ENCODE measurements at regions not wholly inside any gene's neighbourhood (a gene's known extent, or its start where the extent isn't known, plus 50 kb on each side); places are given as distances from the start of the nearest gene placed in this dataset.
"Not testable (repeated sequence)": the region's sequence is repeated elsewhere in the genome, so short reads cannot be mapped to it uniquely, and the experiment has no call there.

DNA sequence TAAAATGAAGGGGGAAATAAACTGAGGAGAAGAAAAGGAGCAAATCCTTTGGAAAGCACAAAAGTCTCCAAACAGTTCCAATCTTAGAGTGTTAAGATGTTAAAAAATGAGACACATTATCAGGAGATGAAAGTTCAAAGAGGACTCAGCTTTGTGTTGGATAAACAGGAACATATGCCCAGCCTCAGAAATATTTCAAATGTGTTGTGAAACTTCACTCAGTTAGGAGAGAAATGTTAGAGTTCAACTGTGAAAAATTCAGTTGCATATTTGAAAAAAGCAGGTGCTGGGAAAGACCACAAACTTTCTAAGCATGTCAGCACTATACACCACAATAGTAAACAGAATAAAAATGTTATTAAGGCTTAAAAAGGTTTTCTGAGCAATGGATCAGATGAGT lies 136.8 kb upstream of the PRKD1 start:
- TF ChIP-seq, protein P1, sequence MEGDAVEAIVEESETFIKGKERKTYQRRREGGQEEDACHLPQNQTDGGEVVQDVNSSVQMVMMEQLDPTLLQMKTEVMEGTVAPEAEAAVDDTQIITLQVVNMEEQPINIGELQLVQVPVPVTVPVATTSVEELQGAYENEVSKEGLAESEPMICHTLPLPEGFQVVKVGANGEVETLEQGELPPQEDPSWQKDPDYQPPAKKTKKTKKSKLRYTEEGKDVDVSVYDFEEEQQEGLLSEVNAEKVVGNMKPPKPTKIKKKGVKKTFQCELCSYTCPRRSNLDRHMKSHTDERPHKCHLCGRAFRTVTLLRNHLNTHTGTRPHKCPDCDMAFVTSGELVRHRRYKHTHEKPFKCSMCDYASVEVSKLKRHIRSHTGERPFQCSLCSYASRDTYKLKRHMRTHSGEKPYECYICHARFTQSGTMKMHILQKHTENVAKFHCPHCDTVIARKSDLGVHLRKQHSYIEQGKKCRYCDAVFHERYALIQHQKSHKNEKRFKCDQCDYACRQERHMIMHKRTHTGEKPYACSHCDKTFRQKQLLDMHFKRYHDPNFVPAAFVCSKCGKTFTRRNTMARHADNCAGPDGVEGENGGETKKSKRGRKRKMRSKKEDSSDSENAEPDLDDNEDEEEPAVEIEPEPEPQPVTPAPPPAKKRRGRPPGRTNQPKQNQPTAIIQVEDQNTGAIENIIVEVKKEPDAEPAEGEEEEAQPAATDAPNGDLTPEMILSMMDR (IDR thresholded peaks at IDR 0.05; ENCODE audit: low read depth, low read length), result no peak
- no peak for TF ChIP-seq EZH2phosphoT487 (IDR thresholded peaks at IDR 0.05; ENCODE audit: low read depth)
- Histone ChIP-seq H2AFZ (ENCODE audit: low read depth, low read length) (no peak overlapping the region), H3K27ac (ENCODE audit: low read length) (no peak overlapping the region)

DNA sequence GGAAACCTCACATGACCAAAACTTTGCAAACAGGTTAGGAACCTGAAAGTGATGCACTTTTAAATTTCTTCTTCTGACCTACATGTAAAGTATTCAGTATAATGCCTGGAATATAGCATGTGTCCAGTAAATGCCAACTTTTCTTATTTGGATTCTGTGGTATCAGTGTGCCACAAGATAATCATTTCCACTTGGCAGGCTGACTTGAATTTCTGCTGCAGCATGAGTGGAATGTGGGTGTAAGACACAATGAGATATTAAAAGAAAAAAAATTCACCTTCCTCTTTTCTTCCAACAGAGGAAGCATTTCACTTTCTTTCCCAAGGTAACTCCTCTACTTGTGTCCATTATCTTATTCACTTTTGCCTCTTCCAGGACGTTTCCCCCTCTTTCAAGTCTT lies 141.9 kb upstream of the PRKD1 start:
- Histone ChIP-seq H2AFZ (ENCODE audit: low read depth, low read length) (no peak overlapping the region), H3K27ac (ENCODE audit: low read length) (no peak overlapping the region), H4K20me1 (ENCODE audit: insufficient read depth, low read length) (no peaks in the 10 kb centered on the region), H3K4me2 (ENCODE audit: low read length) (no peak overlapping the region), H3K9me3 (ENCODE audit: insufficient read depth, low read length) (no peaks in the 10 kb centered on the region), H3K27me3 (ENCODE audit: low read depth, low read length) (no peaks in the 10 kb centered on the region), H3K36me3 (replicated peaks; ENCODE audit: low read depth, low read length) (no peaks in the 10 kb centered on the region), H3K79me2 (ENCODE audit: low read length) (no peaks in the 10 kb centered on the region), H3K4me1 (ENCODE audit: low read length) (no peaks in the 10 kb centered on the region), H3K4me3 (ENCODE audit: low read length) (no peak overlapping the region), H3K9ac (ENCODE audit: low read length) (no peak overlapping the region)
- TF ChIP-seq EZH2phosphoT487 (IDR thresholded peaks at IDR 0.05; ENCODE audit: low read depth), result no peak
- TF ChIP-seq, protein P1 (IDR thresholded peaks at IDR 0.05; ENCODE audit: low read depth, low read length), result no peak

More for the DNA sequence above, 136.8 kb upstream of the PRKD1 start:
- Histone ChIP-seq H3K9me3 (ENCODE audit: insufficient read depth, low read length) (no peaks in the 10 kb centered on the region), H3K9ac (ENCODE audit: low read length) (no peak overlapping the region), H3K4me2 (ENCODE audit: low read length) (no peak overlapping the region), H3K4me3 (ENCODE audit: low read length) (no peak overlapping the region), H3K4me1 (ENCODE audit: low read length) (no peaks in the 10 kb centered on the region), H3K36me3 (replicated peaks; ENCODE audit: low read depth, low read length) (no peaks in the 10 kb centered on the region), H4K20me1 (ENCODE audit: insufficient read depth, low read length) (no peaks in the 10 kb centered on the region), H3K79me2 (ENCODE audit: low read length) (no peaks in the 10 kb centered on the region), H3K27me3 (ENCODE audit: low read depth, low read length) (no peaks in the 10 kb centered on the region)

DNA sequence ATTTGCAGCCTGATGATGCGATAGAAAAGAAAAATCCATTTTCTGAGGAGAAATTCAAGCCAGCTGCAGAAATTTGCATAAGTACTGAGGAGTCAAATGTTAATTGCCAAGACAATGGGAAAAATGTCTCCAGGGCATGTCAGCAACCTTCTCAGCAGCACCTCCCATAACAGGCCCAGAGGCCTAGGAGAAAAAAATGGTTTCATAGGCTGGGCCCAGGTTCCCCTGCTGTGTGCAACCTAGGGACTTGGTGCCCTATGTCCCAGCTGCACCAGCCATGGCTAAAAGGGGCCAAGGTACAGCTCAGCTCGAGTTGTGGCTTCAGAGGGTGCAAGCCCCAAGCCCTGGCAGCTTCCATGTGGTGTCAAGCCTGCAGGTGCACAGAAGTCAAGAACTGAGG lies 144.8 kb upstream of the PRKD1 start:
- not testable (repeated sequence) for H3K4me1 ChIP-seq (ENCODE audit: low read length); H3K4me2 ChIP-seq (ENCODE audit: low read length); H3K36me3 ChIP-seq (replicated peaks; ENCODE audit: low read depth, low read length); H3K4me3 ChIP-seq (ENCODE audit: low read length); H2AFZ ChIP-seq (ENCODE audit: low read depth, low read length); H3K27me3 ChIP-seq (ENCODE audit: low read depth, low read length); H3K9ac ChIP-seq (ENCODE audit: low read length); H3K9me3 ChIP-seq (ENCODE audit: insufficient read depth, low read length); H4K20me1 ChIP-seq (ENCODE audit: insufficient read depth, low read length); H3K79me2 ChIP-seq (ENCODE audit: low read length); H3K27ac ChIP-seq (ENCODE audit: low read length)

DNA sequence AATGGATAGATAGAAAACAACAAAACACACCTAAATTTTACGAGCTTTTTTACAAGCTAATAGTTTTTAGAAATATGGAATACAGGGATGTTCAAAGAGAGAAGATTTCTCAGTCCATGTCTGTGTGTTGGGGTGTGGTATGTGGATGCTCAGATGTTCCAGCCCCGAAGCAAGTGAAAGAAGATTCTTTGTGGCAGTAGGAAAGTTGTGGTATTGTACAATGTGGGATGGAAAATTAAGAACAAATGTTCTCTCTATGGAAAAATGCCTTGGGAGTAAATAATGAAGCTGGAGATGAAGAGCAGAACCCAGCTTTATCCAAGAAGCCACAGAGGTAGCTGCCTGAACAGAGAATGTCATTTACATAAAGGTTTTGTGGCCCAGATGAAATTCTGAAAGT lies 150.3 kb upstream of the PRKD1 start:
- TF ChIP-seq EZH2phosphoT487 (IDR thresholded peaks at IDR 0.05; ENCODE audit: low read depth), result no peak
- TF ChIP-seq, protein P1 (IDR thresholded peaks at IDR 0.05; ENCODE audit: low read depth, low read length), result no peak
- no peak overlapping the region for H2AFZ ChIP-seq (ENCODE audit: low read depth, low read length)
- no peak overlapping the region for H3K27ac ChIP-seq (ENCODE audit: low read length)
- no peaks in the 10 kb centered on the region for H4K20me1 ChIP-seq (ENCODE audit: insufficient read depth, low read length)
- no peaks in the 10 kb centered on the region for H3K27me3 ChIP-seq (ENCODE audit: low read depth, low read length)
- H3K4me1 ChIP-seq (ENCODE audit: low read length), result peaks cover 8% of the 10 kb centered on the region
- H3K9ac ChIP-seq (ENCODE audit: low read length), result no peak overlapping the region
- H3K4me3 ChIP-seq (ENCODE audit: low read length), result no peak overlapping the region
- H3K4me2 ChIP-seq (ENCODE audit: low read length), result no peak overlapping the region
- H3K79me2 ChIP-seq (ENCODE audit: low read length), result no peaks in the 10 kb centered on the region
- no peaks in the 10 kb centered on the region for H3K9me3 ChIP-seq (ENCODE audit: insufficient read depth, low read length)
- no peaks in the 10 kb centered on the region for H3K36me3 ChIP-seq (replicated peaks; ENCODE audit: low read depth, low read length)

All from OCI-LY3 (cell line).